ENCODE measurements at regions not wholly inside any gene's neighbourhood (a gene's known extent, or its start where the extent isn't known, plus 50 kb on each side); places are given as distances from the start of the nearest gene placed in this dataset.

DNA sequence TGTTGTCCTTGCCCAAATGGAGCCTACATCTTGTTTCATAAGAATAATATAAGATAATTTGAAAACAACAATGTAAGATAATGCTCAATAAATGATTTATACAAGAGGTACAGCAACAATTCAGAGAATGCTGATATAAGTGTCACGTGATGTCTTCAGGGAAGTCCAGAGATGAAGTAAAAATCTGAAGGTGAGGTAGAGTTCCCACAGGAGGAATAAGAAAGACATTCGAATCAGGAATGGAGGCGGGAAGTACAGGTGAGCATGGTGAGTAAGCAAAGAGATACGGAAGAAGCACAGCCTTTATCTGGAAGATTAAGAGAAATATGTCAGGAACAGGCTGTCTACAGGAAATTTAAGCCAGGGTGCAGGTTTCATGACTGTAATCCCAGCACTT lies 165.9 kb upstream of the MARCKS start:
- no peaks in the 10 kb centered on the region for H3K36me3 ChIP-seq (ENCODE audit: insufficient read depth)
- ATAC-seq, result no peak
- no peaks in the 10 kb centered on the region for H3K4me1 Mint-ChIP-seq
- no peak overlapping the region for H3K4me2 ChIP-seq
- no peak overlapping the region for H2AFZ ChIP-seq
- no peak overlapping the region for H3K27ac ChIP-seq (ENCODE audit: low read depth)
- no peak overlapping the region for H3K27ac Mint-ChIP-seq
- no peak overlapping the region for H3K4me3 Mint-ChIP-seq
- no peaks in the 10 kb centered on the region for H4K20me1 ChIP-seq (replicated peaks; ENCODE audit: insufficient read depth)
- no peaks in the 10 kb centered on the region for H3K79me2 ChIP-seq (replicated peaks; ENCODE audit: insufficient read depth)
- TF ChIP-seq, protein P1, sequence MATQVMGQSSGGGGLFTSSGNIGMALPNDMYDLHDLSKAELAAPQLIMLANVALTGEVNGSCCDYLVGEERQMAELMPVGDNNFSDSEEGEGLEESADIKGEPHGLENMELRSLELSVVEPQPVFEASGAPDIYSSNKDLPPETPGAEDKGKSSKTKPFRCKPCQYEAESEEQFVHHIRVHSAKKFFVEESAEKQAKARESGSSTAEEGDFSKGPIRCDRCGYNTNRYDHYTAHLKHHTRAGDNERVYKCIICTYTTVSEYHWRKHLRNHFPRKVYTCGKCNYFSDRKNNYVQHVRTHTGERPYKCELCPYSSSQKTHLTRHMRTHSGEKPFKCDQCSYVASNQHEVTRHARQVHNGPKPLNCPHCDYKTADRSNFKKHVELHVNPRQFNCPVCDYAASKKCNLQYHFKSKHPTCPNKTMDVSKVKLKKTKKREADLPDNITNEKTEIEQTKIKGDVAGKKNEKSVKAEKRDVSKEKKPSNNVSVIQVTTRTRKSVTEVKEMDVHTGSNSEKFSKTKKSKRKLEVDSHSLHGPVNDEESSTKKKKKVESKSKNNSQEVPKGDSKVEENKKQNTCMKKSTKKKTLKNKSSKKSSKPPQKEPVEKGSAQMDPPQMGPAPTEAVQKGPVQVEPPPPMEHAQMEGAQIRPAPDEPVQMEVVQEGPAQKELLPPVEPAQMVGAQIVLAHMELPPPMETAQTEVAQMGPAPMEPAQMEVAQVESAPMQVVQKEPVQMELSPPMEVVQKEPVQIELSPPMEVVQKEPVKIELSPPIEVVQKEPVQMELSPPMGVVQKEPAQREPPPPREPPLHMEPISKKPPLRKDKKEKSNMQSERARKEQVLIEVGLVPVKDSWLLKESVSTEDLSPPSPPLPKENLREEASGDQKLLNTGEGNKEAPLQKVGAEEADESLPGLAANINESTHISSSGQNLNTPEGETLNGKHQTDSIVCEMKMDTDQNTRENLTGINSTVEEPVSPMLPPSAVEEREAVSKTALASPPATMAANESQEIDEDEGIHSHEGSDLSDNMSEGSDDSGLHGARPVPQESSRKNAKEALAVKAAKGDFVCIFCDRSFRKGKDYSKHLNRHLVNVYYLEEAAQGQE (IDR thresholded peaks at IDR 0.05; ENCODE audit: unreplicated experiment), result no peak
- TF ChIP-seq JUNB (IDR thresholded peaks at IDR 0.05; ENCODE audit: unreplicated experiment) (no peak), NANOG (IDR thresholded peaks at IDR 0.05; ENCODE audit: borderline replicate concordance) (no peak), POLR2AphosphoS5 (IDR thresholded peaks at IDR 0.05; ENCODE audit: low read depth) (no peak), STAT1 (IDR thresholded peaks at IDR 0.05; ENCODE audit: unreplicated experiment) (no peak), ZNF114 (CRISPR knock-in tag; IDR thresholded peaks at IDR 0.05) (no peak)
- TF ChIP-seq, protein P2, sequence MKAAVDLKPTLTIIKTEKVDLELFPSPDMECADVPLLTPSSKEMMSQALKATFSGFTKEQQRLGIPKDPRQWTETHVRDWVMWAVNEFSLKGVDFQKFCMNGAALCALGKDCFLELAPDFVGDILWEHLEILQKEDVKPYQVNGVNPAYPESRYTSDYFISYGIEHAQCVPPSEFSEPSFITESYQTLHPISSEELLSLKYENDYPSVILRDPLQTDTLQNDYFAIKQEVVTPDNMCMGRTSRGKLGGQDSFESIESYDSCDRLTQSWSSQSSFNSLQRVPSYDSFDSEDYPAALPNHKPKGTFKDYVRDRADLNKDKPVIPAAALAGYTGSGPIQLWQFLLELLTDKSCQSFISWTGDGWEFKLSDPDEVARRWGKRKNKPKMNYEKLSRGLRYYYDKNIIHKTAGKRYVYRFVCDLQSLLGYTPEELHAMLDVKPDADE (IDR thresholded peaks at IDR 0.05), result no peak
- TF ChIP-seq, protein P3, sequence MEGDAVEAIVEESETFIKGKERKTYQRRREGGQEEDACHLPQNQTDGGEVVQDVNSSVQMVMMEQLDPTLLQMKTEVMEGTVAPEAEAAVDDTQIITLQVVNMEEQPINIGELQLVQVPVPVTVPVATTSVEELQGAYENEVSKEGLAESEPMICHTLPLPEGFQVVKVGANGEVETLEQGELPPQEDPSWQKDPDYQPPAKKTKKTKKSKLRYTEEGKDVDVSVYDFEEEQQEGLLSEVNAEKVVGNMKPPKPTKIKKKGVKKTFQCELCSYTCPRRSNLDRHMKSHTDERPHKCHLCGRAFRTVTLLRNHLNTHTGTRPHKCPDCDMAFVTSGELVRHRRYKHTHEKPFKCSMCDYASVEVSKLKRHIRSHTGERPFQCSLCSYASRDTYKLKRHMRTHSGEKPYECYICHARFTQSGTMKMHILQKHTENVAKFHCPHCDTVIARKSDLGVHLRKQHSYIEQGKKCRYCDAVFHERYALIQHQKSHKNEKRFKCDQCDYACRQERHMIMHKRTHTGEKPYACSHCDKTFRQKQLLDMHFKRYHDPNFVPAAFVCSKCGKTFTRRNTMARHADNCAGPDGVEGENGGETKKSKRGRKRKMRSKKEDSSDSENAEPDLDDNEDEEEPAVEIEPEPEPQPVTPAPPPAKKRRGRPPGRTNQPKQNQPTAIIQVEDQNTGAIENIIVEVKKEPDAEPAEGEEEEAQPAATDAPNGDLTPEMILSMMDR (conservative IDR thresholded peaks at IDR 0.05; ENCODE audit: low read depth in 2 of 2), result no peak
- DNase-seq (ENCODE audit: low spot score), result no peak
- H3K27me3 ChIP-seq (ENCODE audit: insufficient read depth), result no peaks in the 10 kb centered on the region
- no peaks in the 10 kb centered on the region for H3K27me3 Mint-ChIP-seq (ENCODE audit: insufficient read depth, low read depth, poor library complexity)
- H3K4me3 ChIP-seq, result no peak overlapping the region
- no peaks in the 10 kb centered on the region for H3K4me1 ChIP-seq (ENCODE audit: insufficient read depth)
- no peaks in the 10 kb centered on the region for H3K9me3 Mint-ChIP-seq
- no peaks in the 10 kb centered on the region for H3K36me3 Mint-ChIP-seq (ENCODE audit: low read depth)
- no peaks in the 10 kb centered on the region for H3K9me2 ChIP-seq (ENCODE audit: insufficient read depth)
- no peaks in the 10 kb centered on the region for H3F3A ChIP-seq (replicated peaks; ENCODE audit: low read depth)

DNA sequence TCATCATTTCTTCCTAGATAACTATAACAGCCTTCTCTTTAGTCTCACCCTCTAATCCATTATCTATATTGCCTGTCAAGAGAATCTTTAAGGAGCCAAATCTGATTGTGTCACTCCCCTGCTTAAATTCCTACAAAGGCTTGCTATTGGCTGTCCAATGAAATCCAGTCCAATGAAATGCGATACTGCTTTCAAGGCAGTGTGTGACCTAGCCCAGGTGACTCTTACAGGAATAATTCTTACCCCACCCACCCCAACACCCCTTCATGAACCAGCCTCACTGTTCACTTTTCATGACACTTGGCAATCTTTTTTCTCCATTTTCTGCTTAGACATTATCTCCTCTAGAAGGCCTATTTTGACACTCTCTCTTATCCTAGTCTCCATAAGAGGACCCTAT lies 163.3 kb upstream of the MARCKS start:
- Histone ChIP-seq H3F3A (replicated peaks; ENCODE audit: low read depth) (no peaks in the 10 kb centered on the region), H3K4me1 (ENCODE audit: insufficient read depth) (no peaks in the 10 kb centered on the region), H3K27ac (ENCODE audit: low read depth) (no peak overlapping the region), H3K4me2 (no peak overlapping the region), H3K79me2 (replicated peaks; ENCODE audit: insufficient read depth) (no peaks in the 10 kb centered on the region), H3K27me3 (ENCODE audit: insufficient read depth) (no peaks in the 10 kb centered on the region), H3K9me2 (ENCODE audit: insufficient read depth) (no peaks in the 10 kb centered on the region), H2AFZ (no peak overlapping the region), H3K4me3 (no peak overlapping the region), H4K20me1 (replicated peaks; ENCODE audit: insufficient read depth) (no peaks in the 10 kb centered on the region), H3K36me3 (ENCODE audit: insufficient read depth) (no peaks in the 10 kb centered on the region)
- no peak for ATAC-seq
- Mint-ChIP-seq H3K9me3 (no peaks in the 10 kb centered on the region), H3K27me3 (ENCODE audit: insufficient read depth, low read depth, poor library complexity) (no peaks in the 10 kb centered on the region), H3K27ac (no peak overlapping the region), H3K4me1 (peaks cover 7% of the 10 kb centered on the region), H3K4me3 (no peak overlapping the region), H3K36me3 (ENCODE audit: low read depth) (no peaks in the 10 kb centered on the region)
- no peak for DNase-seq (ENCODE audit: low spot score)
- TF ChIP-seq STAT1 (IDR thresholded peaks at IDR 0.05; ENCODE audit: unreplicated experiment) (no peak), EZH2 (IDR thresholded peaks at IDR 0.05; ENCODE audit: low read depth, unreplicated experiment) (no peak), JUNB (IDR thresholded peaks at IDR 0.05; ENCODE audit: unreplicated experiment) (no peak)
- TF ChIP-seq, protein P2 (IDR thresholded peaks at IDR 0.05), result no peak
